GM23338 (cell line): ENCODE measurements at regions not wholly inside any gene's neighbourhood (a gene's known extent, or its start where the extent isn't known, plus 50 kb on each side); places are given as distances from the start of the nearest gene placed in this dataset.

Source experiments
- ATAC-seq: fragments of 200-7000 bp; cut with Tn5 transposase; 3 replicates; pipeline ENCODE4 v1.9.1; 2020
- DNase-seq: peaks from one replicate; pipeline ENCODE4 v3.0.0-alpha.2; 2015; ENCODE audit warnings: low spot score
- H2AFZ ChIP-seq: fragments of 200-600 bp; sonication (generic); 2 replicates; pipeline ENCODE4 v1.8.0; 2016; ENCODE audit warnings: antibody characterized with exemption, mild to moderate bottlenecking, moderate library complexity
- H3F3A ChIP-seq: fragments of 200-600 bp; sonication (generic); replicated peaks from 2 replicates; pipeline ENCODE4 v1.8.0; 2017; ENCODE audit warnings: antibody characterized with exemption, mixed run types, low read depth
- H3K27ac ChIP-seq: fragments of 200-600 bp; sonication (generic); 2 replicates; pipeline ENCODE4 v1.6.1; 2016; ENCODE audit warnings: low read depth
- H3K27me3 ChIP-seq: fragments of 200-600 bp; sonication (generic); 2 replicates; pipeline ENCODE4 v1.8.0; 2016; ENCODE audit warnings: mild to moderate bottlenecking, mixed run types, moderate library complexity; ENCODE audit not compliant: insufficient read depth
- H3K36me3 ChIP-seq: fragments of 200-600 bp; sonication (generic); 2 replicates; pipeline ENCODE4 v1.8.0; 2016; ENCODE audit warnings: mild to moderate bottlenecking; ENCODE audit not compliant: insufficient read depth
- H3K4me1 ChIP-seq: fragments of 200-600 bp; sonication (generic); 2 replicates; pipeline ENCODE4 v1.8.0; 2016; ENCODE audit warnings: mild to moderate bottlenecking, moderate library complexity; ENCODE audit not compliant: insufficient read depth
- H3K4me2 ChIP-seq: fragments of 200-600 bp; sonication (generic); 2 replicates; pipeline ENCODE4 v1.7.1; 2017; ENCODE audit warnings: mixed run types
- H3K4me3 ChIP-seq: fragments of 200-600 bp; sonication (generic); 2 replicates; pipeline ENCODE4 v1.6.1; 2016; ENCODE audit warnings: mixed run types
- H3K79me2 ChIP-seq: fragments of 200-600 bp; sonication (generic); replicated peaks from 2 replicates; pipeline ENCODE4 v1.8.0; 2017; ENCODE audit warnings: mild to moderate bottlenecking; ENCODE audit not compliant: insufficient read depth
- H3K9me2 ChIP-seq: fragments of 200-600 bp; sonication (generic); 2 replicates; pipeline ENCODE4 v1.8.0; 2017; ENCODE audit not compliant: insufficient read depth
- H4K20me1 ChIP-seq: fragments of 200-600 bp; sonication (generic); replicated peaks from 2 replicates; pipeline ENCODE4 v1.8.0; 2017; ENCODE audit warnings: mild to moderate bottlenecking; ENCODE audit not compliant: insufficient read depth
- H3K27ac Mint-ChIP-seq: 2 replicates; pipeline ENCODE4 v1.8.0; 2020; ENCODE audit warnings: inconsistent platforms, mild to moderate bottlenecking, moderate library complexity, mixed read lengths
- H3K27me3 Mint-ChIP-seq: 3 replicates; pipeline ENCODE4 v1.8.0; 2022; ENCODE audit warnings: low read depth, mild to moderate bottlenecking, moderate library complexity, mixed read lengths, inconsistent platforms; ENCODE audit not compliant: insufficient read depth, poor library complexity
- H3K36me3 Mint-ChIP-seq: 3 replicates; pipeline ENCODE4 v1.8.0; 2021; ENCODE audit warnings: low read depth, mild to moderate bottlenecking, inconsistent platforms, moderate library complexity, mixed read lengths
- H3K4me1 Mint-ChIP-seq: 3 replicates; pipeline ENCODE4 v1.8.0; 2020; ENCODE audit warnings: mild to moderate bottlenecking, inconsistent platforms, mixed read lengths
- H3K4me3 Mint-ChIP-seq: 3 replicates; pipeline ENCODE4 v1.8.0; 2021; ENCODE audit warnings: moderate library complexity, mild to moderate bottlenecking, inconsistent platforms, mixed read lengths
- H3K9me3 Mint-ChIP-seq: 3 replicates; pipeline ENCODE4 v1.8.0; 2020; ENCODE audit warnings: moderate library complexity, mild to moderate bottlenecking, inconsistent platforms, mixed read lengths
- CREB1 ChIP-seq: fragments of 250-450 bp; sonication (Bioruptor Pico); IDR thresholded peaks from 2 replicates; pipeline ENCODE4 v1.5.0; 2020; ENCODE audit warnings: low read depth, mild to moderate bottlenecking, moderate library complexity
- CTCF ChIP-seq, 2 experiments: fragments of 200-600 bp in 1 of 2; sonication (generic) in 1 of 2; conservative IDR thresholded peaks; 2 replicates each; pipeline versions ENCODE4 v1.5.1 to v1.6.1; 2016 to 2017; ENCODE audit warnings: antibody characterized with exemption in 2 of 2, low read depth in 2 of 2, mild to moderate bottlenecking in 2 of 2, moderate library complexity in 1 of 2
- ETS1 ChIP-seq: IDR thresholded peaks from 2 replicates; pipeline ENCODE4 v1.6.1; 2016; ENCODE audit warnings: antibody characterized with exemption
- EZH2 ChIP-seq: fragments of 200-600 bp; sonication (generic); IDR thresholded peaks from one replicate; pipeline ENCODE4 v1.8.0; 2017; ENCODE audit warnings: antibody characterized with exemption, mild to moderate bottlenecking, low read depth; ENCODE audit not compliant: unreplicated experiment
- EZH2phosphoT487 ChIP-seq: fragments of 200-600 bp; sonication (generic); IDR thresholded peaks from one replicate; pipeline ENCODE4 v1.8.1; 2018; ENCODE audit warnings: antibody characterized with exemption; ENCODE audit not compliant: unreplicated experiment
- JUNB ChIP-seq: IDR thresholded peaks from one replicate; pipeline ENCODE4 v1.6.1; 2016; ENCODE audit warnings: antibody characterized with exemption; ENCODE audit not compliant: unreplicated experiment
- NANOG ChIP-seq: IDR thresholded peaks from 2 replicates; pipeline ENCODE4 v1.6.1; 2016; ENCODE audit warnings: antibody characterized with exemption, borderline replicate concordance
- POLR2AphosphoS5 ChIP-seq: IDR thresholded peaks from 2 replicates; pipeline ENCODE4 v1.6.1; 2016; ENCODE audit warnings: antibody characterized with exemption, low read depth
- REST ChIP-seq: IDR thresholded peaks from one replicate; pipeline ENCODE4 v1.6.1; 2018; ENCODE audit warnings: antibody characterized with exemption; ENCODE audit not compliant: unreplicated experiment
- STAT1 ChIP-seq: IDR thresholded peaks from one replicate; pipeline ENCODE4 v1.6.1; 2016; ENCODE audit warnings: antibody characterized with exemption; ENCODE audit not compliant: unreplicated experiment
- ZNF114 ChIP-seq: fragments of 250-450 bp; sonication (Bioruptor Pico); IDR thresholded peaks from 2 replicates; pipeline ENCODE4 v1.5.0; 2020; ENCODE audit warnings: mild to moderate bottlenecking, moderate library complexity
- ZNF331 ChIP-seq: fragments of 250-450 bp; sonication (Bioruptor Pico); IDR thresholded peaks from 2 replicates; pipeline ENCODE4 v1.5.0; 2020; ENCODE audit warnings: low read depth, mild to moderate bottlenecking, moderate library complexity
- ZNF462 ChIP-seq: fragments of 250-450 bp; sonication (Bioruptor Pico); IDR thresholded peaks from 2 replicates; pipeline ENCODE4 v1.5.0; 2020; ENCODE audit warnings: mild to moderate bottlenecking, moderate library complexity

- Mint-ChIP-seq H3K27ac (no peak overlapping the region), H3K36me3 (peaks cover 17% of the 10 kb centered on the region), H3K4me1 (no peaks in the 10 kb centered on the region; the same call in 2 of the 3 replicates), H3K27me3 (no peaks in the 10 kb centered on the region), H3K9me3 (peaks cover 29% of the 10 kb centered on the region; the same call in 2 of the 3 replicates), H3K4me3 (no peak overlapping the region)
- peaks cover 5% of the 10 kb centered on the region for H3K36me3 ChIP-seq
- no peaks in the 10 kb centered on the region for H3K79me2 ChIP-seq
- H4K20me1 ChIP-seq, result no peaks in the 10 kb centered on the region
- TF ChIP-seq EZH2, result no peak
- no peak for TF ChIP-seq ZNF462 (CRISPR knock-in tag)
- no peak for TF ChIP-seq ZNF331 (CRISPR knock-in tag)
- no peak for TF ChIP-seq STAT1
- no peak for TF ChIP-seq NANOG
- TF ChIP-seq REST, result no peak
- TF ChIP-seq JUNB, result no peak
- TF ChIP-seq ETS1, result no peak
- no peak for TF ChIP-seq EZH2phosphoT487
- no peak for TF ChIP-seq CREB1 (CRISPR knock-in tag)
- no peak for TF ChIP-seq ZNF114 (CRISPR knock-in tag)
- no peak for TF ChIP-seq POLR2AphosphoS5
- no peak for TF ChIP-seq CTCF (conservative IDR thresholded peaks at IDR 0.05; ENCODE audit: low read depth in 2 of 2)
- H3K4me1 ChIP-seq, result no peaks in the 10 kb centered on the region
- no peak overlapping the region for H2AFZ ChIP-seq
- H3F3A ChIP-seq, result no peaks in the 10 kb centered on the region
- H3K27me3 ChIP-seq, result no peaks in the 10 kb centered on the region
- no peak overlapping the region for H3K4me2 ChIP-seq
- DNase-seq (no peak), ATAC-seq (no peak)
- H3K27ac ChIP-seq, result no peak overlapping the region
- no peaks in the 10 kb centered on the region for H3K9me2 ChIP-seq
- H3K4me3 ChIP-seq, result no peak overlapping the region
Observed at GRCh38 chr9:80185112-80185738, 613.5 kb downstream of the TLE4 start.
